IPS-NIHi11 (cell line): ENCODE measurements at regions not wholly inside any gene's neighbourhood (a gene's known extent, or its start where the extent isn't known, plus 50 kb on each side); places are given as distances from the start of the nearest gene placed in this dataset.

Source experiments
- DNase-seq: peaks from one replicate; pipeline ENCODE4 v3.0.0; 2012; ENCODE audit warnings: mixed read lengths, low spot score

DNA sequence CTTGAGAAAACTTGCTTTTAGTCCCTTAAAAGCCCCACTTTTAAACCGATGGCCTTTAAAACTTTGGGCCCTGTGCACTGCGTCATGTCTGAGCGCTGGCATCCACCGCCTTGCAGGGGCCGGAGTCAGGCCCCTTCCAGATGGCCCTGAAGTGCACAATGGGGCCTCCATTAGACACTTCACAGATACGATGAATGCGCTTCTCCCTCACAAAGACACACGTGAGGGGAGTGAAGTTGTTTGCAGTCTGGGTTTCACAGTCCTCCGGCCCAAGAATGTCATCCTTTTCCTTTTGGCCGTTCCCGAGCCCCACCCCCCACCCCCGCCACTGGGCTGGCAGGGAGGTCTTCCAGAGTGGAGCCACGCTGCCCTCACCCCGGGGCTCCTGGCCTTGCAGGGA is 415.1 kb upstream of the SALL3 start:
- DNase-seq = no peak

DNA sequence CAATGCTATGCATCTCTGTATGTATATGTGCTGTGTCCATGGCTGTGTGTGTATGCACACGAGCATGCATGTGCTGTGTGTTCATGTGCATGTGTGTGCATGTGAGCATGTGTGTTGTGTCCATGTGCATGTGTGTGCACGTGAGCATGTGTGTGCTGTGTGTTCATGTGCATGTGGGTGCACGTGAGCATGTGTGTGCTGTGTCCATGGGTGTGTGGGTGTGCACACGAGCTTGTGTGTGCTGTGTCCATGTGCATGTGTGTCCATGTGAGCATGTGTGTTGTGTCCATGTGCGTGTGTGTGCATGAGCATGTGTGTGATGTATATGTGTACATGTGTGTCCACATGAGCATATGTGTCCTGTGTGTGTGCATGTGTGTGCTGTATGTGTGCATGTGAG is 414.4 kb upstream of the SALL3 start:
- no peak for DNase-seq

DNA sequence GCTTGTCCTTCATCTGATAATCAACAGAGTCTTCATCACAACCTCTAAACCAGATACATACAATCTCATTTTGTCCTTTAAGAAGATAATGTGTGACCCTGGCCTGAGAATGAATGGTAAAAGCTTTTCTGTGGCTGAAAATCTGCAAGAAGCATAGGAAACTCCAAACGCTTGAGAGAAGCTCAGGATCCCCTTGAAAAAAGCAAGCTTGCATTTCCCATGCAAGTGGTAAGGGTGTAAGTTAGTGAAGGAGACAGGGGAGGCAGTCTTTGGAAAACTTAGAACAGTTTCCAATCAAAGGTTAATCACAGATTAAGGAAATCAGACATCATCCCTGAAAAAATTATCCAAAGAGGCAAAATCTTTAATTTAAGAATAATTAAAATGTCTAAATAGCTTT is 413.6 kb upstream of the SALL3 start:
- no peak for DNase-seq

DNA sequence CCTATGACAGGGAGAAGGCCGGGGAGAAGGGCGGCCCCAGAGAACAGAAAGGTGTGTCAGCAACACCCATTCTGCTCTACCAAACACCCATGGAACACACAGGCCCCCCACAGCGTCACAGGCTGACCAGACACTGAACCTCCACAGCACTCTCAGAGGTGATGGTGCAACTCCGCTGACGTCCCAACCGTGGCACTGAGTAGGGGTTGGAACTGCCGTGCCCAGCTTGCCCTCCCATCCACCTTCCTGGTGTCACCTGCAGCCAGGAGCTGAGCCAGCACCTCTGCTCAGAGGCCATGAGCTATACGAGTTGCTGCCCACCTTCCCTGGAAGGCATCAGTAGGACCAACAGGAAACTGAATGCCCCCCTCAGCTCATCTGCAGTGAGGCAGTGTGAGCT is 412.9 kb upstream of the SALL3 start:
- DNase-seq = no peak

DNA sequence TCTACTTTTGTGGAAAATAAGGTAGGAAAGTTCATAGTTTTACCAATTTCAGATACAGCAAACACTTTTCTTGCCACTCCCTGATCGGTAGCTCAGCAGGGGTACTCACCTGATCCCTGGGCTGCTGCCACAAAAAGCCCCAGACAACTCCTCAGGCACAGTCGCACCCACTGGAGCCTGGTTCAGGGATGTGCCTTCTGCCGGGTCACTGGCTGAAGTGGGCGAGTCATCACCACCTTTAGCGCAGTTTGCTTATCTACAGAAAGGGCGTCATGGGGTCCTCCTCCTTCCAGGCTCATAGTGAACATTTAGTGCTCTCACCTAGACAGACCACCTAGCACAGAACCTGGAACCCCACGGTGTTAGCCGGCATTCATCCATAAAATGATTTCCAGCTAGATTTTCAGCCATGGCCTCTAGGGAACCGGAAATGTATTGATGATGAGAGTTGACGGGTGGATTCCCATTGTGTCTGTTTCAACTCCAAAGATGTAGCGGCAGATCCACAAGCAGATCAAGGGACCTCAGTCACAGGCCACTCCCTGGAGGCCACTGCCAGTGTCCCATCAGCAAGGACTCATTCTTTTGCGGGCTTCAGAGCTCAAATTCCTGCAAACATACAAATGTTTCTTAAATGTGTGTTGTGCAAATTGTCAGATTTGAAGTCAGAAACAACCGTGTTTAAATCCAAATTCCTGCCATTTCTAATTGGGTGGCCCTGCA is 408.4 kb upstream of the SALL3 start:
- no peak for DNase-seq

DNA sequence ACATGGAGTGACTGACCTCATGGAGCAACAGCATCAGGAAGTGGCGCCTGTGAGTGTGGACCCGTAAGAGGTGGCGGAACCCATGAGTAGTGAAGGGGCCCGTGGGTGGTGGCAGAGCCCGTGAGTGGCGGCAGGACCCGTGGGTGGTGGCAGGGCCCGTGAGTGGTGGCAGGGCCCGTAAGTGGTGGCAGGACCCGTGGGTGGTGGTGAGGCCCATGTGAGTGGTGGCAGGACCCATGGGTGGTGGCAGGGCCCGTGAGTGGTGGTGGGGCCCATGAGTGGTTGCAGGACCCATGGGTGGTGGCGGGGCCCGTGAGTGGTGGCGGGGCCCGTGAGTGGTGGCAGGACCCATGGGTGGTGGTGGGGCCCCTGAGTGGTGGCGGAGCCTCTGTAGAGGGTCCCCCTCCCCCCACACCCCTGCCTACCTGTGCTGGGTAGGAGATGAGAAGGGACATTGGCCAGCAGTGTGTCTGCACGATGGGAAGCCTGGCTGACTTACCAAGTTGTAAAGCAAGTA is 407.7 kb upstream of the SALL3 start:
- DNase-seq = no peak

DNA sequence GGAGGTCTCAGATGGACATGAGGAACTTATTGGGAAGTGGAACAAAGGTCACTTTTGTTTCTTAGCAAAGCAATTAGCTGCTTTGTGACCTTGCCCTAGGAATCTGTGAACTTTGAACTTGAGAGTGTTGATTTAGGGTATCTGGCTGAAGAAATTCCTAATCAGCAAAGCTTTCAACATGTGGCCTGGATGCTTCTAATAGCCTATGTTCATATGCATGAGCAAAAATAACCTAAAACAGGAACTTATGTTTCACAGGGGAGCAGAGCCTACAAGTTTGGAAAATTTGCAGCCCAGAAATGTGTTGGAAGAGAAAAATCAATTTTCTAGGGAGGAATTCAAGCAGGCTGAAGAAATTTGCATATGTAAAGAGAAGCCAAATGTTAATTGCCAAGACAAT is 405.8 kb upstream of the SALL3 start:
- no peak for DNase-seq

DNA sequence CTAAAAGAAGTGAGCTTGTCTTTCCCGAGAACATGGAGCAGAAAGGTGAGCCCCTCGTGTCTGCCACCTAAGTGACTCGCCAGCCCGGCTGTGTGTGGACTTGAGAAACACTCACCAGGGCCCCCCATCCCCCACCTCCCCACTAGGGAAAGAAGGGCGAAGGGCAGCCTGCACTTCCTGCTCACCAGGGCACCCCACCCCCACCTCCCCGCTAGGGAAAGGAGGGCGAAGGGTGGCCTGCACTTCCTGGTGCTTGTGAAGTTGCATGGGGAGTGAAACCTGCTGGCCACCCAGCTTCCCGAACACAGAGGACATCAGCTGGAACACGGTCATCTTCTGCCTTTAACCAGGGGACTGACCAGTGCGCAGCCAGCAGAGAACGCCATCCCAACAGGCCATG is 402.7 kb upstream of the SALL3 start:
- no peak for DNase-seq

DNA sequence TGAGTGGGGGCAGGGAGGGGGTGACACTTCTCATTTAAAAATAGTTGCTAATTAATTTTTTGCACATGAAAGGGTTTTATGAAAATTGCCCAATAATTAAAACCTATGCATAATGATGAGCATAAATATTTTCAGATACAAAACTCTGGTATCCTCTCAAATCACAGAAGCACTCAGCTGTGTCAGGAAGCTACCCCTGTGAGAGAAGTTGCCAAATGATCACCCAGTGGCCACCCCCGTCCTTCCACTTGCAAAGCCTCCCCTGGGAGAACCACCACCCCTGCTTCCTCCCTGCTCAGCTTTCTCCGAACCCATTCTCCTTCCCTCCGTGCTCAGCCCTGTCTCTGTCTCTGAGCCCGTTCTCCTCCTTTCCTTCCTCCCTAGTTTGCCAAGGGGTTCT is 400.2 kb upstream of the SALL3 start:
- DNase-seq = no peak

DNA sequence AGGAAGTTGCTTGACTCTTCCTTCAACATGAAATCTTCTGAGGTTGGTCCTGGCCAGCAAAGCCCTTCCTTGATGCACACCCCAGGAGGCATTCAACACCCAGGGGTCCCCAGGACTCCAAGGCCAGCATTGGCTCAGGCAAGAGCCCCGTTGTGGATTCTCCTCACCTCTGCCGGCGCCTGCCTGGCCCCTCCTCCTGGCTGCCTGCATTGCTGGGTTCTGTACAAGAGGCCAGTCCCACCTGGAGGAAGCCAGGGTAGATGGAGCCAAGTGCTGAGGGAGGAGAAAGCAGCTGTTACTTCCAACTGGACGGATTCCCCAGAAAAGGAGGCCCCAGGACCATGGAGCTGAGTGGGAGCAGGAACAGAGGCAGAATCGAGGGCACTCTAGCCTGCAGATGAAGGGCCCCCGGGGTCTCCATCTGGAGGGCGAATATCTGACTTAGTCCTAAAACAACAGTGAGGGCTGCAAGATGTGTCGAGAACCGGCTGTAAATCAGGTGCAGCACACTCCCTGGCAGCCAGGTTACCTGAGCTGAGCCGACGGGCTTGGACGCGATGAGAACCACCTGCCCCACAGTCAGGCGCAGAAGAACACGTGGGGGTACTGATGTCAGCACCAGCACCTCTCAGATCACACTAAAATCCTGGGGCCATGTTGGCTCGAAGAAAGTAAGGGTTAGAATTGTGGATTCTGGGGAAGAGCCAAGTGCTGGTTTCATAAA is 399.6 kb upstream of the SALL3 start:
- DNase-seq = no peak

DNA sequence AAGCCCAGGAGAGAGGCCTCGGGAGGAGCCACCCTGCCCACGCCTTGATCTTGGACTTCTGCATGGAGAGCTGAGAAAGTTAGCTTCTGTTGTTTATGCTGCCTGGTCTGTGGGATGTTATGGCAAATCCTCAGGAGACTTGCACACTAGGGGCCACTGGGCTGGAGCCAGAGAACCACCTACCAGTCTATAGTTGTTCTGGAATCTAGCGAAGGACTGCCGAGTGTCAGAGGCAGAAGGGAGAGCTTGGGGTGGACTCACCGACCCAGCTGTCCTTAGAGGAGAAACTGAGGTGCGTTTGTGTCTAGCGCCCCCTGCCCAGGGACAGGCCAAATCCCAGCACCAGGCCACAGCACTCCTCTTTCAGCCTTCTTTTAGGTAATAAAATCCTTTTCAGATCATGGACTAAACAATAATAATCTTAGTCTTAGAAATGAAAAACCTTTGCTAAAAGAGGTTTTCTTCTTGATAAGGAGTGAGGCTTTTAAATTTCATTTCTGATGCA is 398.7 kb upstream of the SALL3 start:
- no peak for DNase-seq

DNA sequence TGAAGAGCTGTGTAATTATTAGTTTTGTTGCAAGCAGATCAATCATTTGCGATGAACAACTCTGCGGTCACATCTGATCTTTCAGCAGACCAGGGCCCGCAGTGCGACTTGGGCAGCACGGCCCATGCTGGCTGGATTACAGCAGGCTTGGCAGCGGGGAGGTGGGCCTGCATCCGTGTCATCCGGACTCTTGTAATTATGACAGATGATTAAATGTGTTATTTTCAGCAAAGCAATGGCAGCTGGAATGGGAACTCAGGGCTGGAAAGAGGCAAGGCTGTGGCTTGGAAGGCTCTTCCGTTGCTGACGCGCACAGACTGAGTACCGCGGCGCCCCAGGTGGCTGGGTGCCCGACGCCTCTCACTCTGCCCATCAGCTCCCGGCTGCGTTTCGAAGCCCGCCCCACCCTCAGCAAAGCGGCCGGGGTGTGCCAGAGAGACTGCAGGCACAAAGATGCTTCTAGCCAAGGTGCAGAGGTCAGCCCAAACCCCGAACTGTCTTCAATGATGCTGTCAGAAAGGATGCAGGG is 397.4 kb upstream of the SALL3 start:
- no peak for DNase-seq

DNA sequence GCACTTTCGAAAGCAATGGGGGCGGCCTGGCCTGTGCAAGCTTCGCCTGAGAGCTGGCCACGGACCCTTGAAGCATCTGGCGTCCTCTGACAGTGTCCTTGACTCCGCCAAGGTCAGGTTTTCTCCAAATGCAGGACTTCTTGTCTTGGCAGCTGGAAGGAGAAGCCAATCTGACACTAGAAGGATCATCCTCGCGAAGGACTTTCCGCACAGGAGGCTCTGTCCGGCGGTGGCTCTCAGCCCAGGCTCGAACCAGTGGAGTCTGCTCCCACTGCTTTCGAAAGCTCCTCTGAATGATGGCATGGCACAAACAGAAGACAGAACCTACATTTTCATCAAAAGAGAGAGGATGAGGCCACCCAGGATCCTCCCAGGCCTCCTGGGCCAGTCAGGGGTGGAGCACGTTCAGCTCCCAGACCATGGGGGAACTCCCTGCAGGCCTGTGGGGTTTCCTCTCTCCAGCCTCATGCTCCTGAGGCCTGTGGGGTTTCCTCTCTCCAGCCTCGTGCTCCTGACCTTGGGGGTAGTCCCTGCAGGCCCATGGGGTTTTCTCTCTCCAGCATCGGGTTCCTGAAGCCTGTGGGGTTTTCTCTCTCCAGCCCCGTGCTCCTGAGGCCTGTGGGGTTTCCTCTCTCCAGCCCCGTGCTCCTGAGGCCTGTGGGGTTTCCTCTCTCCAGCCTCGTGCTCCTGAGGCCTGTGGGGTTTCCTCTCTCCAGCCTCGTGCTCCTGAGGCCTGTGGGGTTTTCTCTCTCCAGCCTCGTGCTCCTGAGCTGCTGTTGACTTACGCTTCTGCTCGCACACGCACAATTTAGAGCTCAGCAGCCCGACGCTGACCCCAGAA is 396.5 kb upstream of the SALL3 start:
- no peak for DNase-seq

DNA sequence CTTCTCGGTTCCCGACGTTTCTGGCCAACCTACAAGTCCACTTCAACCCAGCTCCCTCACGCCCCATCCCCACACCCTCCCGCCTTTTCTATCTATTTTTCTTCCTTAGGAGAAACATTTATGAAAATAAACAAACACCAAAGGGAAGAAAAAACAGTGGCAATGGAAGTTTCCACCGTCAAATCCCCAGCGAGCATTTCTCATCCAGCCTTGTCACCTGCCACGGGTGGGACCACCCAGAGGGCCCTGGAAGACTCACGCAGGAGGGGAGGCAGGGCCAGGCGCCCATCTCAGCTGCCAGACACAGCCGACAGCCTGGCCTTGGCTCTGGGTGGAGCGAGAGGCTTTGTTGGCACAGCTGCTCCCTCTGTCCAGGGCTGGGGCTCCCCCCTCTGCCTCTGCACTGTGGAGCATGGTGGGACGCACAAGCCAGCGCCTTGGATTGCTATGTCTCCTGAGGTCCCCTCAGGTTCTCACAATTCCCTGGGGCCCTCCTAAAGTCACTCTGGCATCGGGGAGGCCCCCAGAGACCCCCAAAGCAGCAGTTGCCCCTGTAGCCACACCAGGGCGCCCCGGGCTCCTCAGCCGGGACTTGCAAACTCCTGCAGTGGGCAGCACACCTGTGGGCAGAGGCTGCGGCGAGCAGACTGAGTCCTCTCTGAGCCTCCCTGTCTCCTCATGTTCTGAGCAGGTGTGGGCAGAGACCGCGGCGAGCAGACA is 395.7 kb upstream of the SALL3 start:
- DNase-seq = no peak

DNA sequence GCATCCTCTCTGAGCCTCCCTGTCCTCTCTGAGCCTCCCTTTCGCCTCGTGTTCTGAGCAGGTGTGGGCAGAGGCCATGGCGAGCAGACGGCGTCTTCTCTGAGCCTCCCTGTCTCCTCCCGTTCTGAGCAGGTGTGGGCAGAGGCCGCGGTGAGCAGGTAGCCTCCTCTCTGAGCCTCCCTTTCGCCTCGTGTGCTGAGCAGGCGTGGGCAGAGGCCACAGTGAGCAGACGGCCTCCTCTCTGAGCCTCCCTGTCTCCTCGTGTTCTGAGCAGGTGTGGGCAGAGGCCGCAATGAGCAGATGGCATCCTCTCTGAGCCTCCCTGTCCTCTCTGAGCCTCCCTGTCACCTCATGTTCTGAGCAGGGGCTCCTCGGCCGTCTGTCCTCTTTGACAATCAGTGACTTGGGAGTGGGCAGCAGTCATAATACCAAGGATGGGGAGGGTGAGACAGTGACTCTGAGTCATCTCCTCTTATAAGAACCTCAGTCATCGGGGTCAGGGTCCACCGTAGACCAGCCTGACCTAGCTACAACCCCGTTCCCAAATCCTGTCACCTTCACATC is 395.1 kb upstream of the SALL3 start:
- no peak for DNase-seq

DNA sequence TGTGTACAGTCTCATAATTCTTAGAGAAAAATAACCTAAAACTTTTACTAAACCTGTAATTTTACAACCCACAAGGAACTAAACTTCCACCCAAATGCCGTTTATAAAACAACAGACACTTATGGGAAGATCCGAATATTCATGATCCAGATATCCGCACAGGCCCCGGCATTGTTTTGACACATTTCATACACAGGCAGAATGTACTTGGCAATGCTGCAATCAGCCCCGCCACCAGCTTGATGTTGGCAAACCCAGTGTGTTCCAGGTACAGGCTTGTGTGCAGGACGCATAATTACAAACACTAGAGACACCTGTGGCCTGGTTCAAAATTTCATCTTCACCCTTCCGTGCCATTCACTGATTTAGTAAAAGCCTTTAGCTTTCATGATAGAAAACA is 393.0 kb upstream of the SALL3 start:
- no peak for DNase-seq

DNA sequence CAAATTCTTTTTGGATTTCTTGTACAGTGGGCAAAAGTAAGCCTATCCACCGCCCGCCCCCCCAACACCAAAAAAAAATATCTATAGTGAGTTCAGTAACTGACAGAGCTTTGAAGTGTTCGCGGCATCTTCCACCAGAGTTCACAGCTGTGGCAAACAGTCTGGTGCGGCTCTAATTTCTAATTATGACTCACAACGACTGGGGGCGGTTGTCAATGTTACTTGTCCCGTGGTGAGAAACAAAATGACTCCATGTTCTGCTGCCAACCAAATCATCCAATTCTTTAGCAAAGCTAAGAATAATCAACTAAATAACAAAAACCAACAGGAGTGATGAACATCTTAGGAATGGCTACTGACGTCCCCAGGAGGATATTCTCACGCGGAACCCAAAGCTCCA is 392.5 kb upstream of the SALL3 start:
- DNase-seq = no peak

DNA sequence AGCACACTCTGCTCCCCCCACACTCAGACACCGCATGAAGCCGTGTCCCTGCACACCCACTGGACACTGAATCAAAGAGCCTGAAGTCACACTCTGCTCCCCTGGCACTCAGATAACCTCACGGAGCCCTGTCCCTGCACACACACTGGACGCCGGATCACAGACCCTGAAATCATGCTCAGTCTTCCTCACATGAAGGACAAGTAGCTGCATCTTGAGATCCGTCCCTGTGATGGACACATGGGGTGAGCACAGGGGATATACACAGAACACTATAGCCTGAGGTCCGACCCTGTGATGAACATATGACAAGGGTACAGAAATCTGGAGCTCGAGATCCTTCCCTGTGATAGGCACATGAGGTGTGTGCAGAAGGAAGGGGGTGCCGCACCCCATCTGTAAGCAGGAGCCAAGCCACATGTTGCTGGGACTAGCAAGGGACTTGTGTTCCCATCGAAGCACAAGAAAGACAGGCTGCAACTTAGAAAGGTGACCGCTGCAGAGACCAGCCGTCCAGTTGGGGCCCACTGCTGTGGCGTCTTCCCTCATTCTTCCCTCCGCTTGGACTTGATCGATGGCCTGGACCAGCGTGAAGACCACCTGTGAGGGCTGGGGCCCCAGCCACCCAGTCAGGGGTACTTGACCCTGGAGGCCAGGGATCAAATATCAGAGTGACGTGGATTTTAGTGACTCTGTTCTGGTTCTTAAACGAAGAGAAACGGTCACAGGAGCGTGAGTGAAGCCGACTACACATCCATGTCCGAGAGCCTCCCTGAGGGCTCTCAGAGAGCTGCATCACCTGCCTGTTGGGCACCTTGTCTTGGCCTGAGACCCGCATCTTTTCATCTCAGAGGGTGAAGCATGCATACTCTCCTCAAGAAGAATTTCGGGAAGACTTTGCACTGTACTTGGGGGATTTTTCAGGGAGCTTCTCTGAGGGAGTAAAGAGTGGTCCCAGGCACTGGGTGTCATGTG is 391.7 kb upstream of the SALL3 start:
- DNase-seq = no peak

DNA sequence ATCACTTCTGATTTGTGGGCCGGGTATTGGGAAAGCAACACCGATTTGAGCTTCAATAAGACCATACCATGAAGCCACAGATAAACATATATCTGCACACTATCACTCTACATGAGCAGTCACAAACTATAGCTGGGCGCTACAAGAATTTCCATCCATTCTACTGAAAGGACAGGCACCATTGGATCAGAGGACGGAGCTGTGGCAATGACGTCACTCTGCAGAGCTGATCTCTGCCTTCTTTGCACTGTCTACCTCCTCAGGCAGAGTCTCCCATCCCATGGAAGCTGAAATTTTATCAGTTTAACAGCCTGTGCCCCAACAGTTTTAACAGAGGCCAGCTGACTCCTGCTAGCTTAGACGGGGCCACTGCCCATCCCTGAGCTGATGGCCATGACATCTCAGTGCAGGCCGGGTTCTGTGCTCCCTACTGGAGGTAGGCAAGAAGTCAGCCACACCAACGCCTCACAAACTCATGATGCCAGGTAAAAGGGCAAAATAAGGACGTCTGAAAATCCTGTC is 389.6 kb upstream of the SALL3 start:
- DNase-seq = no peak

DNA sequence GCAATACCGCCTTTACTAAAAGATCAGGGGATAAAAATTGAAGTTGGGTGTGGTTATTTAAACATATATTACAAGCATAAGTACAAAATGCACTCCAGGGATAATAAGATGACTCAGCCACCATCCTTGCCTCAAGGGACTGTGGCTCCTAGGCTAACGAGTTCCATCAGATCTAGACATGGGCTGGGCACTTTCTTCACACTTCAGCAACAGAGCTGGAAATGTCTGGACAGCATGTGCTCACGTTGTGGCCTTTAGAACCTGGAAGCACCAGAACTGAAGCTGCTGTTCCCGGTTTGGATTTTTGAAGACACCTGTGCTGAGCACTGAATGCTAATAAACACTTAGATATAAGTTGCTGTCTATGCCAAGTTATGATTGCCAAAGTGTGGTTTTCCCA is 384.2 kb upstream of the SALL3 start:
- no peak for DNase-seq
